HG03469 (cell line): ENCODE measurements at regions not wholly inside any gene's neighbourhood (a gene's known extent, or its start where the extent isn't known, plus 50 kb on each side); places are given as distances from the start of the nearest gene placed in this dataset.

Source experiments
- ATAC-seq: cut with Tn5 transposase; IDR thresholded peaks from one replicate; pipeline ENCODE4 v1.9.1; 2021; ENCODE audit warnings: mild to moderate bottlenecking, moderate library complexity, moderate number of reproducible peaks; ENCODE audit not compliant: unreplicated experiment

GRCh38 chr14:96725232-96725631 lies 72.0 kb upstream of the VRK1 start:
- ATAC-seq: no peak

- ATAC-seq: no peak
Measured at GRCh38 chr14:96727073-96727472, 70.1 kb upstream of the VRK1 start.

- ATAC-seq: no peak
Measured at GRCh38 chr14:96727491-96727890, 69.7 kb upstream of the VRK1 start.

- ATAC-seq: no peak
Measured at GRCh38 chr14:96727980-96728717, 69.0 kb upstream of the VRK1 start.

- no peak for ATAC-seq
Measured at GRCh38 chr14:96729889-96730288, 67.3 kb upstream of the VRK1 start.

- no peak for ATAC-seq
Measured at GRCh38 chr14:96730386-96730785, 66.8 kb upstream of the VRK1 start.

GRCh38 chr14:96734076-96734622 lies 63.0 kb upstream of the VRK1 start:
- ATAC-seq: no peak

GRCh38 chr14:96735526-96735925 lies 61.7 kb upstream of the VRK1 start:
- no peak for ATAC-seq

GRCh38 chr14:96736439-96736838 lies 60.7 kb upstream of the VRK1 start:
- no peak for ATAC-seq

GRCh38 chr14:96737881-96738280 lies 59.3 kb upstream of the VRK1 start:
- no peak for ATAC-seq

GRCh38 chr14:96739200-96739910 lies 57.8 kb upstream of the VRK1 start:
- no peak for ATAC-seq

GRCh38 chr14:96741151-96741977 lies 55.8 kb upstream of the VRK1 start:
- no peak for ATAC-seq

GRCh38 chr14:96744262-96744661 lies 52.9 kb upstream of the VRK1 start:
- no peak for ATAC-seq

- no peak for ATAC-seq
Measured at GRCh38 chr14:96745500-96746051, 51.6 kb upstream of the VRK1 start.

GRCh38 chr14:96746101-96746500 lies 51.1 kb upstream of the VRK1 start:
- no peak for ATAC-seq

GRCh38 chr14:96747006-96747405 lies 50.2 kb upstream of the VRK1 start:
- no peak for ATAC-seq
